ENCODE measurements at regions not wholly inside any gene's neighbourhood (a gene's known extent, or its start where the extent isn't known, plus 50 kb on each side); places are given as distances from the start of the nearest gene placed in this dataset.

DNA sequence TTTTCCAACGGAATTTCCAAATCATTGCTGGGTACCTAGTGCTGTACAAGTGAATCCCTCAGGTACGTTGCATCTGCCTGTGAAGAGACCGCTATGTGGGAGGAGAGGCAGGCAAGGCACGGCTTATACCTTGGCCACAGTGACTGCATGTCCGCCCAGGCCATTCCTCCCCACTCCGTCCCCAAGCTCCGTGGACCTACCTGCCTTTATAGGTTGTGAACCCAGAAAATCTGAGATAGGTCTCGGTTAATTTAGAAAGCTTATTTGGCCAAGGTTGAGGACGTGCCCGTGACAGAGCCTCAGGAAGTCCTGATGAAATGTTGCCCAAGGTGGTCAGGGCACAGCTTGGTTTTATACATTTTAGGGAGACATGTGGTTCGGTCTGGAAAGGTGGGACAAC is 218.5 kb upstream of the TSHZ3 start:
- no peak for DNase-seq

DNA sequence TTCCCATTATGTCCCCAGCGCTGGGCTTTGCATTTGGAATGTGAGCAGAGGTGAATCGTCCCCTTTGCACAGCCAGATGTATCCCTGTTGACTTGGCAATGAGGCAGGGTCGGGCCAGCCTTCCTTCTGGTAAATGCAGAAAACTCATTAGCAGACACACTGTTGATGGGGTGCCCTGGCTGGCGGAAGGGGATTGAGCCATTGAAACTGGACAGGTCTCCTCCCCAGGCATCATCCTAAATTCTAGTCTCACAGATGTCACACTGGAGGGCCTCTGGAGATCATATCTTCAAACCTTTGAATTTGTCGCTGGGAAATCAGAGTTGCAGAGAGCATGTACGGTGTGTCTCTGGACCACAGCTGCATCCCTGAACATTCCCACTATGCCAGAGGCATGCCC is 219.5 kb upstream of the TSHZ3 start:
- DNase-seq = no peak

DNA sequence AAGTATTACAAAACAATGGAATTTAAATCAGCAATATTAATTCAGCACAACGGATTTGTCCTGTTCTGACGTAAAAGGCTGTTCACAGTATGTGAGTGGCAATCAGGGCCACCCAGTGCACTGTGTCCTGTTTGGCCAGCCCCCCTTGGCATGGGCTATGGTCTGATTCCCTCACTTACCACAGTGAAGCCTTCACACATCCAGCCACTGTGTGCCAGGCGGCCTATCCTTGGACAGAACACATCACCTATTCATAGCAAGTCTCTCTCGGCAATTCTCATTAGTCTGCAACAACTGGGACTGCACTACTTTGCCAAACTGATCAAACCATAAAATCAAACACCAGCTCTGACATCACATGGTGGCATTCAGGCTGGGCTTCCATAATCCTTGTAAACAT is 221.5 kb upstream of the TSHZ3 start:
- no peak for DNase-seq

DNA sequence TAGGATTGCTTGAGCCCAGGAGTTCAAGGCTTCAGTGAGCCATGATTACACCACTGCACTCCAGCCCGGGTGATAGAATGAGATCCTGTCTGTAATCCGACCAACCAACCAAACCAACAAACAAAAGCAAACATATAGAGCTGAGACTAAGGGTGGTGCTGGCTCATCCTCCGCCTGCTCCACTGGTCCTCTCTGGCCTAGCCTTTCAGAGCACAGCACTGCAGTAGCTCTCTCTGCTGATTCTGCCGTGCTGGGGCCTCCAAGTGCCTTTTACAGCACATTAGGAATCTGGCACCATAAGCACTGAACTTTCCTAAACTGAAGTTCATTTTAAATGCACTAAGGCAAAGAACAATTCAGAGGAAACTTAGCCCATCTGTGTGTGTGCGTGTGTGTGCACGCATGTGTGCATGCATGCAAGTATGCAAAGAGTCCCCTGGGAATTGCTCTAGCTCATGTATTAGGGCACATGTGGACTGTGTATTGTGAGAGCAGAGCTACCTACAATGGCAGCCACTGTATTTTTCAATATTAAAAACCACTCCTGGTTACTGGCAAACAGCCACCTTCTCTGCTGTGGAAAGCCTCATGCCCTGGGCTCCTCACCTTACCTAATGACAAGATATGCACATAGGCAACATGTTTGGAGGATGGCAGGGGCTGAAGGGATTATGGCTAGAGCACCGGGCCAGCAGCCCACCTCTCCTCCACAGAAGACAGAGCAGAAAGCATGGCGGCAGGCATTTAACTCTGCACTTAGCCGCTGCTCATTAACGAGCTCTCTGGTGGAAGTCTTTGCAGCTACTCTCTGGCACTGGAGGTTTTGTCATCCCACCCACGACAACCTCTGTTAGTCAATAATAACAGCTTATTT is 223.1 kb upstream of the TSHZ3 start:
- DNase-seq = no peak

DNA sequence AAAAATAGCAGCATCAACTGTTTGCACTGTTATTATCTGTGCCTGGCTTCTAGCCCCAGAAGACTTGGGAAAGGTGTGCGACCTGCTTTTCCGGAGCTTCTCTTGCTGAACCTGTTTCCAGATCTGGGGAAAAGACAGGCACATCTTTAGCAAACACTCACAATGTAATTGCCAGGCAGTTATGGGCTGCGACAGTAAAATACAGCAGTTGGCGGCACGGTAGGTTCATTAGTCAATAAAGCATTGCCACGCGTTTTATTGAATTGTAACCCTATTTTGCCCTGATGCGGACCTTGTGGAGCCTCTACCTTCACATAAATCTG is 223.7 kb upstream of the TSHZ3 start:
- DNase-seq = no peak

DNA sequence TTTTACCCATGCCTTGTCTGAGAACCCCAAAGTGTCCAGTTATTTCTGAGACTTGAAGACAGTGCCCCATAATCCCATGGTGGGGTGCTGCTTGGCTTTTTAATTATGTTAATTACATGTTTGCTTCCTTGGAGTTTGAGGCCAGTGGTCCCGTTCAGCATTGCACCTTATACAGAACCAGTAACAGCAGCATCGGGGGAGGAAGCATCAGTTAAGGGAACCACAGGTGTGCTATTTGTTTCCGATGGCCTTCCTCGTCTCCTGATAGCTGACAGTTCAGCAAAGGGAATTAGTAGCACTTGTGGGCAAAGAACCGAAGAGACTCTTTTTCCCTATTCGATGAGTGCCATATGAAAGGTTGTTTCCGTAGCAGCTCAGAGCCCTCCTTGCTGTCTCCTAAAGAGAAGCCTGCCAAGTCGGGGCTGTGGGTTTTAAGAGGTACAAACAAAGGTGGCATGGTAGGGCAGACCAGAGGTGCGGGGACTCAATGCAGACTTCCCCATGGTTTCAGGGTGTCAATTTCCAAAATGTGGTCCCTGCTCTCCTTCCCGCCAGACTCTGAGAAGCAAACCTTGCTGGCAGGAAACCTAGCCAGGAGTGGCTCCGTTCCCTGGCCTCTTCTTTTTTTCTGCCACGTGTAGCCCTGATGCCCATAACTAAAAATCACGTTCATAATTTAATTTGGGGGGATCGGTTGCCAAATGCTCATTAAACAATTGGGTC is 225.2 kb upstream of the TSHZ3 start:
- DNase-seq = no peak

DNA sequence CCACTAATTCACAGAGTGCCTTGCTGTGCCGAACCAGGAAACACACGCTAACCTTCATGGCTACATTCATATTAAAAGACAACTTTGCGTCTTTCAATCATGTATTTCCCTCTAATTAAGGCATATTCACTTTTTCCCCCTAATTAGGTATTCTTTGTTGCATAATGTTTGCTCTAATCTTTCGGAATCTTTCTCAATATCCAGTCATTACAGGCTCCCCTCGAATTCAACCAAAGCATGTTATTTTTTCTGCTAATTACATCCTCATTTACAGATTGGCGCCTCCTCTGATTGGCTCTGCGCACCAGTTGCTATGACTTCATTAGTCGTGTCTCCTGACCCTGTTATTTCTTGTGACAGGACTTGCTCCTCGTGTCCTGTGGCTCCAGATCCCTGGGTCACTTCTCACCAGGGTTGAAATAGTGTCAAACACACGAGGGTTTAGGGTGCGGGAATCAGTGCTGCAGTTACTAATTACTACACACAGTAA is 226.7 kb upstream of the TSHZ3 start:
- DNase-seq = no peak

DNA sequence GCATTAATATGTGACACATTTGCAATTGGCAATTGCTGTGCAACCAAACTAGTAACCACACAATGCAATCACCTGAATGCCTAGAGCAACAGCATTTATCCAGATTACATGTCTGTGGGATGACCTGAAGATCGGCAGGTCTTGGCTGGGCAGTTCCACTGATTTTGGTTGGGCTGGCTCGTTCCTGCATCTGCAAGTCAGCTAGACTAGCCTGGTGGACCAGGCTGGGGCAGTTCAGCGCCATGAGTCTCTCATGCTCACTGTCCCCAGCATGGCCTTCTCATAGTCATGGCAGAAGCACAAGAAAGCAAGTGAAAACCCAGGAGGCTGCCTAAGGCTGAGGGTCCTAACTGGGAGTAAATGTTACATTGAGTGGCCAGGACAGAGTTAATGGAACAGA is 229.1 kb upstream of the TSHZ3 start:
- no peak for DNase-seq

DNA sequence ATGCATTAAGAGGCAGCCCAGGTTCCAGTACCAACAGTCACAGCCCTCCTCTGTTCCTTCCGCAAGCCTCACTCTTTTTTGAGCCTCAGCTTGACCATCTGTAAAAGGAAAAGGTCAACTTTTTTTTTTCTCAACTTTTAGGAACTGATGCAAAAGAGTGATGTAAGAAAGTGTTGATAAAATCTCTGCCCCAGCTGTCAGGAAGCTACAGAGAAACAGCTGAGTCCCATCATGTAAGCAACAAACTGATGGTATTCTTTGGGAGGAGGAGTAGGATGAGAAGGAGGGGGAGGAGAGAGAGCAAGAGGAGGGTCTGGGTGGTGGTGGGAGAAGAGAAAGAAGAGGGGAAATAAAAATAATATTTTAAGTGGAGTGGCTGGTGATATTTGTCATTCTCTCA is 233.9 kb upstream of the TSHZ3 start:
- no peak for DNase-seq

DNA sequence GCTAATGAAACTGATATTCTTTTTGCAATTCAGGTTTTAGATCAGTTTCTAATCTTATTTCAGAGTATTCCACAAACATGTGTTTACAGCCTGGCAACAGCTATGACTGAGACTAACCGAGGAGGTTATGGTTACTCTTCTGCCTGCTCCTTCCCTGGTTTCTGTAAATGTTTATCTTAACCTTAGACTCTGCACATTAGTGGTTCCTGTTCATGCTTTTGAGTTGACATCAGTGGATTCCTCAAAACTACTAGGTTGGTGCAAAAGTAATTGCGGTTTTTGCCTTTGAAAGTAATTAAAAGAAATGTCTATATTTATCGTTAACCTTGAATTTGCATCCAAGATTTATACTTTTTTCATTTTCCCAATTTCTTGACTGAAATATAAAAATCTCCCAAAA is 237.0 kb upstream of the TSHZ3 start:
- DNase-seq = no peak

DNA sequence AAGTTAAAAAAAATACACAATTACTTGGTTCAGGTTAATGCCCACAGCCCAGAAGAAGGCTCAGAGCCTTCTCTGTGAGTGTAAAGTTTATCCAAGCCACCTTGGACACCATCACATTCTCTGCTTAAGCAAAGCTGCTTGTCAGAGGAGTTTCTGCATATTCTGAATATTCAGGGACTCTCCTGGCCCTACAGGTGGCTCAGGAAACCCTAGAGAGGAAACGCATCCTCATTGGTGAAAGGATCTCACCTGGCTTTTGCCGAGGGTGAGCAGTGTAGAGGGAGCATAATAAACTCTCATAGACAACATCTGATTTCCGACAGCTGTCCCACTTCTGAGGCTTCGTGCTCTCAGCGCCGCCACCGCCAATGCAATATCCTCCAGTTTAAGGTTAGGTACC is 239.9 kb upstream of the TSHZ3 start:
- no peak for DNase-seq

DNA sequence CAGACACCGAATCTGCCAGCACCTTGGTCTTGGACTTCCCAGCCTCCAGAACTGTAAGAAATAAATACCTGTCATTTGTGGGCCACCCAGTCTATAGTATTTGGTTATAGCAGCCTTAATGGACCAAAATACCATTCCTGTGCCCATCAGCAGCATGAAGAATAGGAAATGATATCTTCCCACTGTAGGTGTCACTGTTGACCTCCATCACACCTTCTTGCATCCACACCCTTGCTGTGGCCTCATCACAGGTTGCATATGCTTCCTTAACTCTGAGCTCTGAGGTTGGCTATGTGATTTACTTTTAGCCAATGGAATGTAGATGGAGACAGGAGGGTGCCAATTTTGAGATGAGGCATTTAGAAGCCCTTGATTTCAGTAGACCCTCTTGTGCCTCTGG is 242.0 kb upstream of the TSHZ3 start:
- DNase-seq = no peak

DNA sequence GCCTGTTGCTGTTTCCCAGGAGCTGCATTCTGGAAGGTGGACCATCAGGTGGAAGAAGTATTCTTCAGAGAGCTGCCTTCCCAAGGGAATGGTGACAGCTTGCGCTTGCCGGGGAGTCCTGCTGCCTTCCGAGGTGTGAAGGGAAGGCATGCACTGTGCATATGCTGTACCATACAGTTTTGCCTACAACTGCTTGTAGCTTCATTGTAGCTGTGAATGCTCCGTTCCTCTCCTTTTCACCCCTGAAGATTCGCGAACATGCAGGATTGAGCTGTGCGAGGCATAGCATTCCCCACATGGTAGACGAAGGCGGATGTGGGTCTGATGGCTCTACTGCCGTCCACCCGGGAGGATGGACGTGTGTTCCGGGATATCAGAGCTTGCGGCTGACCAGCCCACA is 243.2 kb upstream of the TSHZ3 start:
- DNase-seq = peak in 1 of 2 donors; percentile 2

DNA sequence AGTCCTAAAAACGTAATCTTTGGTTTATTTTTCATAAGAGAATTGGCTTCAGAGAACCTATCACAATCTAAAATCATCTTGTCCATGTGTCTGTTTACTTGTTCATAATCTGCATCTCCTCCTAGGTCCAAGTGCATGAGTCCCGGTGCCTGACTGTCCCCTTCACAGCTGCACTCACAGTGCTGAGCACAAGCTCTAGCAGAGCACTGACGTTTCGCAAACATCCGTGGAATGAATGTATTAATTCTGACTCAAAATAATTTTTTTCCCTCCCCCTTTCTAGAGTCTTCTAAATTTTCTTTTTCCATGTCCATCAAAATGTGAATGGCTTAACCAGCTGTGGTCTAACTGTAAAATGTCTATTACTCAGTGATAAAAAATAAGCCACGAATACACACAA is 245.5 kb upstream of the TSHZ3 start:
- DNase-seq = no peak

DNA sequence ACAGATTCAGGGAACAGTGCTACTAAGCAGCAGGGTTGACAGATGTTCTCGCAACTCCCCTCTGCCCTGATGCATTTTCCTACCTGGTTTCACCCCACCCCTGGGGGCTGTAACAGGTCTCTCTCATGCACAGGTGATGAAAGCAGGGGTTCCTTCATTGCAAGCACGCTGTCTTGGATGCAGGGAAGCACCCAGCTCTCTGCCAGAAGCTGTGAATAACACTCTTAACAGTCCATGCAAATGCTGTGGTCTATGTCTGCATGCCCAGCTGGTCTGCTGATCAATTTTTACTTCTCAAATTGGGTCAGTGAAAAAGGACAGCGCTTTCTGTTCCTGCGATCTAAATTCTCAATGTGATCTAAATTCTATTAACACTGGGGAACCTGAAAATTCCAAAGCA is 246.3 kb upstream of the TSHZ3 start:
- no peak for DNase-seq

DNA sequence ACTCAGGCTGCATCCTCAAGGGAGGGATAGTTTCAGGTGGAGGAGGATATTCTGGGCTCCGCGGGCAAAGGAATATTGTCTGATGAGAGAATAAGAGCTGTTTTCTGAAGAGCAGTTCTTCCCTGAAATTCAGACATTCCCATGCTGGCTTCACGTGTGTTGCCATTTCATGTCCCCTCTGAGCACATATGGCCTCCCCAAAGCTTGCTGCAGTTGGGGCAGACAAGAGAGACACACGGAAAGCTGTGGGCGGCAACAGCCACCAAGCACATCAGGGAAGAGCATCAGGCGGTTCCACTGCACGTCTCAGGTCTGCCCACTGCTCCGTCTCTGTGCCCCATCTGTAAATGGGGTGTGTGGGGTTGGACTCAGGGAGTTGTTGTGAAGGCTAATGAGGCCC is 247.5 kb upstream of the TSHZ3 start:
- no peak for DNase-seq

DNA sequence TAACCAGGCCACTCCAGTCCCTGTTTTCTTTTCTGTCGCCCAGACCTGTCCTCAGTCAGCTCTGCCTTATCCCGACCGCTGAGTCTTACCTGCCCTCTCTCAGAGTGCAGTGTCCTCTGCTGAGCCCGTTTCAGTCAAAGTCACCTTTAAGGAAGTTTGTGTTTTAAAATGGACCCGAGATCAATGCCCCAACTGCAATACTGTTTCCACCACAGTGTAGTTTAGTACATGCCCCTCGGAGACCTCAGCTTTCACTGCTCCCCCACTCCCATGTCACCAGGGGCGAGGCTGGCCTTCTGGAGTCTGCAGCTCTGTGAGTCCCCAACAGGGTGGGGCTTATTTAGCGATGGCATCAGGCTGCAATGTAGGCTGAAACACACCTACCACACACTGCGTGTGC is 248.4 kb upstream of the TSHZ3 start:
- DNase-seq = no peak

DNA sequence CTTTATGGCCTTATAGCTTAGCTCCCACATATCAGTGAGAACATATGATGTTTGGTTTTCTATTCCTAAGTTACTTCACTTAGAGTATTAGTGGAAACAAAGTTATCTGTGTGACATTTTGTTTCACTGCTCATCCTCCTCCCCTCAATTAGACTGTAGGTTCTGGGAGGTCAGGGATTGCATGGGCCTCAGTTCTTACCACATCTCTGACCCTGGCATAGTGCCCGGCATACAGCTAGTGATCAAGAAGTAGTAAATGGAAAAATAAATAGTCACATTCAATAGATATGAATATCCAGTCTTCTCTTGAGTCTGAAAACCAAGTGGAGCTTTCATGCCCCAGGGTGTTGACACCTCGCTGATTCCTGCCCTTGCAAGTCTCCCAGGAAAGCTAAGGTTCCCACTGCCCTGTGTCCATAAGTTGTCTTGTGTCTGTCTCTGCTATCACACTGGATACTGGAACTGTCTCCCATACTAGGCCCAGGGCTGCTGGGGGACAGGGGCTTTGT is 249.5 kb upstream of the TSHZ3 start:
- DNase-seq = no peak

DNA sequence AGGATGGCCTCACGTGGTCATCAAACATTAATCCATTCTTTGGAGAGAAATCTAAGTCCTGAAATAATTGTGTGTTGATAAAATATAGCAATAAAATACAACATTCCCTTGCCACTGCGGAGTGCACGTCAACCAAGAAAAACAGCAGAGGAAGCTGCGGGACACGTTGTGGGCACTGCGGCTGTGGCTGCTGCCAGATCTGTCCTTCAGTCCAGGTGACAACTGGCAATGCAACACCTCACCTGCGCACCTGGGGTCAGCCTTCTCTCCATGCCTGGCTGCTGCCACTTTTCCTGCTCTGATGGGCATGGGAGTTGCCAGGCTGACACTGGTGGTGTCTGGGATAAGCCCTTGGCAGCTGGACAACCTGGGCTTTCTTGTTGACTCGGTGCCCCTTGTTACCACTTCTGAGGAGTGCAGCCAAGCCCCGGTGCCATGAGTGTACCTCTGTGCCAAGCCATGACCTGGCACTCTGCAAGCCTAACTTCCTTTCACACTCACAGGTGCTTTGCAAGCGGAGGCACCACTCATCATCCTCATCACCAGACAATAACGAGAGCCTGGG is 251.6 kb upstream of the TSHZ3 start:
- DNase-seq = no peak

DNA sequence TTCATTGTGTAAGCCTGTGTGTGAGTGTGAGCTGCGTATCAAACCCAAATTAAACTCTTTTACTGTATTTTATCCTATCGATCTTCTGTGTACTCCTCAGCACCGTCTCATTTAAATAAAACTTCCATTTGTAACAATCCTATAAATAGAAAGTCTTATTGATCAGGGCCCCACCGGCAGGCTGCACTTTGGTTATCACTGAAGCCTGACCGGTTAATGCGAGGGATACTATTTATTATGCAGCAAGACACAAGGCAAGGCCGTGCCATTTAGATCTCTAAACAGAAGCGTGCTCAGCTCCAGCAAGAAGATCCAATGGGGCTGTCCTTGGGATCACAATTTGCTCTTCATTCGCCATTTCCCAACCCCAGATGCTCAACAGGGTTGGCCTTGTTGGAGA is 252.6 kb upstream of the TSHZ3 start:
- DNase-seq = no peak

DNA sequence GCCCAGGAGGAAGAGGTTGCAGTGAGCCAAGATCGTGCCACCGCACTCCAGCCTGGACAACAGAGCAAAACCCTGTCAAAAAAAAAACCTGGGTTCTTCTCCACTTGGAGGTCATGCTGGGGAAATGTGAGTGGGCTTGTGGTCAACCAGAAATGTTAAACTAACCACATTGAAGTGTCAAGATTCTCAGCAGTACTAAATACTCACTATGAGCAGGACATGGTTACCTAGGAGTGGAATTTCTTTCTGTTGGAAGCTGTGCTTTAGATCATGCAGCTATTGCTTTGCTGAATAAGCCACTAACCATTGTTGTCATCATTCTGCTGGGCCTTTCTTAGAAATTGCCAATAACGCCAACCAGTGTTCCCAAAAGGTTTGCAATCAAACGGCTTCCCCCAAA is 253.3 kb upstream of the TSHZ3 start:
- DNase-seq = no peak

DNA sequence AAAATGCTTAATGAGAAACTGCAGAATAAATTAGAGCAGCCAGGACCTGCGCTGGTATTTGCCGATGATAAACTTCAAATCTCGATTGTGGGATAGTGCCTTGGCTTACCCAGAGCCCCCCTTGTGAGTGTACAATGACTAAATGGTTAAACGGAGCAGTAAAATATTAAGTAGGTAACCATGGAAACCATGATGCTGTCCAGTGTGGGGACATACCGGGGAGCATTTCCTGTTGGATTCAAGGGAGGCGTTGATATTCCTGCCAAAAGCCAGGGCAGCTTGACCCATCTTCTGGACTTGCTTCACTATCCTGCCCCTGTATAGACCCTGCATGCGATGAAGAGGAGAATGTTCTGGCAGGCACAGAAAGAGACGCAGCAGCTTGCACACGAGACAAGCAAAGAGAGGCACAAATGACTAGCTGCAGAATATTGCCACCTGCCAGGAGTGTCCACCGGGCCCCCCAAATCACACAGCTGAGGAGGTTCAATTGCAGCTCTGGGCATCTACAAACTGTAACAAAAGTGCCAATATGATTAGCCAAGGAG is 255.3 kb upstream of the TSHZ3 start:
- no peak for DNase-seq

DNA sequence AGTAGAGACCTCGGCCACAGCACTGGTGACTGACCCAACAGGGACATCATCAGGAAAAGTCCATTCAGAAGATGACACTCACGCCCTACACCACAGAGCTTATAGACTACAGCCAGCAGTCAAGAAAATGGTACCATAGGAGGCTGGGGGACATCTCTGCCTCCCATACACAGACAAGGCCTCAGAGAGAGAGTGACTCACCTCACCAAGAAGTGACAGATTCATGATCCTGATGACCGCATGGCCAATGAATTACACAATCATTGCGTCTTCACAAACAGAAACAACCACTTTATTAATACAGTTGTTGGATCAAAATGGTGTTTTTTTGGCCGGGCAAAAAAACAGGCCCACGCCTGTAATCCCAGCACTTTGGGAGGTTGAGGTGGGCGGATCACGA is 260.8 kb upstream of the TSHZ3 start:
- no peak for DNase-seq
